K562 (cell line): ENCODE measurements at regions not wholly inside any gene's neighbourhood (a gene's known extent, or its start where the extent isn't known, plus 50 kb on each side); places are given as distances from the start of the nearest gene placed in this dataset.
A peak's percentile ranks its signal among the peaks of the same experiment; 100 is the strongest.

Experiments used
- CHD2 ChIP-seq: IDR thresholded peaks from 2 replicates; pipeline ENCODE4 v1.6.1; 2011; ENCODE audit warnings: low read depth, low read length
- GTF2A2 ChIP-seq: IDR thresholded peaks from 2 replicates; pipeline ENCODE4 v1.6.1; 2016; ENCODE audit warnings: mild to moderate bottlenecking, missing genetic modification characterization, missing compliant biosample characterization
- MEIS2 ChIP-seq: fragments of 450-650 bp; IDR thresholded peaks from 2 replicates; pipeline ENCODE4 v1.6.1; 2014; ENCODE audit warnings: mild to moderate bottlenecking; ENCODE audit not compliant: partially characterized antibody
- NR4A1 ChIP-seq, 2 experiments: fragments of 250-450 bp in 1 of 2; fragments of 450-650 bp in 1 of 2; sonication (Bioruptor Pico) in 1 of 2; IDR thresholded peaks; 2 replicates each; pipeline versions ENCODE4 v1.4.0 to v1.6.1; 2016 to 2020; ENCODE audit warnings: mild to moderate bottlenecking in 2 of 2, missing compliant biosample characterization in 1 of 2, missing genetic modification characterization in 1 of 2, moderate library complexity in 1 of 2
- NUFIP1 ChIP-seq: fragments of 450-650 bp; IDR thresholded peaks from 2 replicates; pipeline ENCODE4 v1.6.1; 2018; ENCODE audit not compliant: partially characterized antibody
- PTRF ChIP-seq: fragments of 450-650 bp; IDR thresholded peaks from 2 replicates; pipeline ENCODE4 v1.6.1; 2016; ENCODE audit warnings: mild to moderate bottlenecking, missing genetic modification characterization, missing compliant biosample characterization
- SRSF3 ChIP-seq: fragments of 200-400 bp; formaldehyde crosslinking; IDR thresholded peaks from 2 replicates; pipeline ENCODE4 v1.6.1; 2016; ENCODE audit warnings: mild to moderate bottlenecking, low read length, moderate library complexity; ENCODE audit not compliant: insufficient read depth
- TEAD4 ChIP-seq, 2 experiments: sonication (generic) in 1 of 2; formaldehyde crosslinking in 1 of 2; IDR thresholded peaks; 2 replicates each; pipeline versions ENCODE4 v1.6.1 to v1.8.0; 2012 to 2022; ENCODE audit warnings: borderline replicate concordance in 1 of 2, inconsistent platforms in 1 of 2, low read length in 1 of 2, mild to moderate bottlenecking in 1 of 2, missing genetic modification reagents in 1 of 2
- ZBTB40 ChIP-seq, 2 experiments: fragments of 450-650 bp in 1 of 2; sonication (generic) in 1 of 2; formaldehyde crosslinking in 1 of 2; IDR thresholded peaks; 2 replicates each; pipeline versions ENCODE4 v1.7.1 to v1.9.0; 2016 to 2022; ENCODE audit warnings: inconsistent platforms in 1 of 2, mild to moderate bottlenecking in 1 of 2, missing genetic modification reagents in 1 of 2
- ZFP30 ChIP-seq: fragments of 250-450 bp; sonication (Bioruptor Pico); IDR thresholded peaks from 2 replicates; pipeline ENCODE4 v1.8.0; 2022; ENCODE audit warnings: moderate library complexity, mild to moderate bottlenecking, inconsistent platforms, borderline replicate concordance
- ZNF75A ChIP-seq: fragments of 450-650 bp; formaldehyde crosslinking; IDR thresholded peaks from 2 replicates; pipeline ENCODE4 v1.4.0; 2020; ENCODE audit warnings: mild to moderate bottlenecking
- TF ChIP-seq, protein P1 (sequence below): IDR thresholded peaks from 2 replicates; pipeline ENCODE4 v1.6.1; 2012; ENCODE audit warnings: low read depth, low read length, improper control_type of control experiment, borderline replicate concordance

DNA sequence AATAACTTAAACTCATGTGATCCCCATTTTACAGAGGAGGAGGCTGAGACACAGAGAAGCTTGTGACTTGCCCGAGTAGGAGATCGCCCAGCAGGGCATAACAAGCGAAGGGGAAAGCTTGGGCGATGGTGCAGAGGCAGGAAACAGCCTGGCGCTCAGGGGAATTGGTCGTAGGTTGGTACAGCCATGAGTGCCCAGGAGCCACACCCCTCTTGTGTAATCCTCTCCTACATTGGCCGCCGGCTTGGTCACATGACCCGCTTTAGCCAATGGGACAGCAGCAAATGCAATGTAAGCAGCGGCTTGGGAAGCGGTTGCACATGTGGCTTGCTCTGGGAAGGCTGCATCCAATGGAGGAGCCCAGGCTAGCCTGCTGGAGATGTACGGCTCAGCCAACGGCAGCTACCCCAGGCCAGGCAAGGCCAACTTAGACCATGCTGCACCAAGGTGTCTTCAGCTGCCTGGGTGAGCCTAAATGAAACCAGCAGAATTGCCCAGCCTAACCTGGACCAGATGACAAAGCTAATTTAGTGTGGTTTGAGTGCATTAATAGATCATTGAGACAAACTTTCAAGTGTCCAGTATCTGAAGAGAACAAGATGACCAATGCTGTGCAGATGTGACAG lies 50.3 kb upstream of the SLC6A6 start (continued):
- TF ChIP-seq ZBTB40 (IDR thresholded peaks at IDR 0.05) (0 out of 2 replicates have a peak, but pooled peaks have one; percentile 5), ZBTB40 (CRISPR knock-in tag; IDR thresholded peaks at IDR 0.05) (no peak), SRSF3 (no peak), ZFP30 (CRISPR knock-in tag) (no peak), NR4A1 (CRISPR knock-in tag; IDR thresholded peaks at IDR 0.05) (no peak), NR4A1 (tag; IDR thresholded peaks at IDR 0.05) (peak; percentile 80), GTF2A2 (tag) (no peak), MEIS2 (peak; percentile 32), CHD2 (peak; percentile 39; the same call in 1 of the 2 replicates), PTRF (tag) (no peak), TEAD4 (IDR thresholded peaks at IDR 0.05; ENCODE audit: low read length) (no peak; the same call in 1 of the 2 replicates), TEAD4 (CRISPR knock-in tag; IDR thresholded peaks at IDR 0.05; ENCODE audit: borderline replicate concordance) (no peak), NUFIP1 (no peak), ZNF75A (no peak)
- TF ChIP-seq, protein P1, sequence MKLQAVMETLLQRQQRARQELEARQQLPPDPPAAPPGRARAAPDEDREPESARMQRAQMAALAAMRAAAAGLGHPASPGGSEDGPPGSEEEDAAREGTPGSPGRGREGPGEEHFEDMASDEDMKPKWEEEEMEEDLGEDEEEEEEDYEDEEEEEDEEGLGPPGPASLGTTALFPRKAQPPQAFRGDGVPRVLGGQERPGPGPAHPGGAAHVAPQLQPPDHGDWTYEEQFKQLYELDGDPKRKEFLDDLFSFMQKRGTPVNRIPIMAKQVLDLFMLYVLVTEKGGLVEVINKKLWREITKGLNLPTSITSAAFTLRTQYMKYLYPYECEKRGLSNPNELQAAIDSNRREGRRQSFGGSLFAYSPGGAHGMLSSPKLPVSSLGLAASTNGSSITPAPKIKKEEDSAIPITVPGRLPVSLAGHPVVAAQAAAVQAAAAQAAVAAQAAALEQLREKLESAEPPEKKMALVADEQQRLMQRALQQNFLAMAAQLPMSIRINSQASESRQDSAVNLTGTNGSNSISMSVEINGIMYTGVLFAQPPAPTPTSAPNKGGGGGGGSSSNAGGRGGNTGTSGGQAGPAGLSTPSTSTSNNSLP, result no peak
- TF ChIP-seq, all 486 proteins: peak for 112
